Activated naive CD8-positive, alpha-beta T cell treated with anti-CD3 and anti-CD28 coated beads for 36 hours (primary cell): ENCODE measurements at regions not wholly inside any gene's neighbourhood (a gene's known extent, or its start where the extent isn't known, plus 50 kb on each side); places are given as distances from the start of the nearest gene placed in this dataset.

Experiments
- DNase-seq: peaks from one replicate; pipeline ENCODE4 v3.0.0; 2021
- H3K27ac Mint-ChIP-seq: one replicate; pipeline ENCODE4 v1.8.0; 2022; ENCODE audit warnings: mild to moderate bottlenecking, moderate library complexity, mixed read lengths
- H3K27me3 Mint-ChIP-seq: one replicate; pipeline ENCODE4 v1.8.0; 2022; ENCODE audit warnings: mild to moderate bottlenecking, mixed read lengths
- H3K36me3 Mint-ChIP-seq: one replicate; pipeline ENCODE4 v1.8.0; 2021; ENCODE audit warnings: mild to moderate bottlenecking, mixed read lengths
- H3K4me1 Mint-ChIP-seq: one replicate; pipeline ENCODE4 v1.8.0; 2021; ENCODE audit warnings: mixed read lengths
- H3K4me3 Mint-ChIP-seq: one replicate; pipeline ENCODE4 v1.8.0; 2022; ENCODE audit warnings: mild to moderate bottlenecking, moderate library complexity, mixed read lengths
- H3K9me3 Mint-ChIP-seq: one replicate; pipeline ENCODE4 v1.8.0; 2022; ENCODE audit warnings: mixed read lengths

- no peak overlapping the region for H3K4me3 Mint-ChIP-seq
- H3K4me1 Mint-ChIP-seq = no peaks in the 10 kb centered on the region
- no peaks in the 10 kb centered on the region for H3K36me3 Mint-ChIP-seq
- no peak for DNase-seq
- no peak overlapping the region for H3K27ac Mint-ChIP-seq
- H3K9me3 Mint-ChIP-seq = peaks cover 6% of the 10 kb centered on the region
- H3K27me3 Mint-ChIP-seq = no peaks in the 10 kb centered on the region
Observed at GRCh38 chr17:71055128-71055527, 885.8 kb downstream of the KCNJ2 start.

GRCh38 chr17:71057448-71057847, 888.1 kb downstream of the KCNJ2 start:
- Mint-ChIP-seq H3K9me3 (peaks cover 4% of the 10 kb centered on the region), H3K27me3 (no peaks in the 10 kb centered on the region), H3K4me3 (no peak overlapping the region), H3K27ac (no peak overlapping the region), H3K4me1 (no peaks in the 10 kb centered on the region), H3K36me3 (no peaks in the 10 kb centered on the region)
- DNase-seq = no peak

- no peak for DNase-seq
- Mint-ChIP-seq H3K4me1 (no peaks in the 10 kb centered on the region), H3K4me3 (no peak overlapping the region), H3K36me3 (no peaks in the 10 kb centered on the region), H3K27me3 (no peaks in the 10 kb centered on the region), H3K27ac (no peak overlapping the region), H3K9me3 (peaks cover 4% of the 10 kb centered on the region)
Observed at GRCh38 chr17:71057938-71058337, 888.6 kb downstream of the KCNJ2 start.

GRCh38 chr17:71063127-71063526, 893.8 kb downstream of the KCNJ2 start:
- no peak for DNase-seq
- peaks cover 2% of the 10 kb centered on the region for H3K9me3 Mint-ChIP-seq
- H3K27me3 Mint-ChIP-seq = no peaks in the 10 kb centered on the region
- H3K27ac Mint-ChIP-seq = no peak overlapping the region
- H3K4me1 Mint-ChIP-seq = no peaks in the 10 kb centered on the region
- H3K36me3 Mint-ChIP-seq = no peaks in the 10 kb centered on the region
- H3K4me3 Mint-ChIP-seq = no peak overlapping the region

- no peak overlapping the region for H3K27ac Mint-ChIP-seq
- H3K27me3 Mint-ChIP-seq = no peaks in the 10 kb centered on the region
- peaks cover 2% of the 10 kb centered on the region for H3K9me3 Mint-ChIP-seq
- H3K4me3 Mint-ChIP-seq = no peak overlapping the region
- H3K4me1 Mint-ChIP-seq = no peaks in the 10 kb centered on the region
- no peaks in the 10 kb centered on the region for H3K36me3 Mint-ChIP-seq
- no peak for DNase-seq
Observed at GRCh38 chr17:71063559-71063958, 894.2 kb downstream of the KCNJ2 start.

GRCh38 chr17:71067669-71068407, 898.5 kb downstream of the KCNJ2 start:
- H3K27me3 Mint-ChIP-seq = no peaks in the 10 kb centered on the region
- no peak overlapping the region for H3K27ac Mint-ChIP-seq
- DNase-seq = no peak
- no peaks in the 10 kb centered on the region for H3K4me1 Mint-ChIP-seq
- no peaks in the 10 kb centered on the region for H3K9me3 Mint-ChIP-seq
- H3K36me3 Mint-ChIP-seq = no peaks in the 10 kb centered on the region
- H3K4me3 Mint-ChIP-seq = no peak overlapping the region

GRCh38 chr17:71068408-71068750, 899.0 kb downstream of the KCNJ2 start:
- no peaks in the 10 kb centered on the region for H3K4me1 Mint-ChIP-seq
- H3K36me3 Mint-ChIP-seq = no peaks in the 10 kb centered on the region
- no peaks in the 10 kb centered on the region for H3K27me3 Mint-ChIP-seq
- no peak for DNase-seq
- H3K4me3 Mint-ChIP-seq = no peak overlapping the region
- no peak overlapping the region for H3K27ac Mint-ChIP-seq
- H3K9me3 Mint-ChIP-seq = no peaks in the 10 kb centered on the region

- no peak for DNase-seq
- no peaks in the 10 kb centered on the region for H3K27me3 Mint-ChIP-seq
- no peaks in the 10 kb centered on the region for H3K9me3 Mint-ChIP-seq
- no peaks in the 10 kb centered on the region for H3K4me1 Mint-ChIP-seq
- H3K27ac Mint-ChIP-seq = no peak overlapping the region
- no peak overlapping the region for H3K4me3 Mint-ChIP-seq
- H3K36me3 Mint-ChIP-seq = no peaks in the 10 kb centered on the region
Observed at GRCh38 chr17:71071041-71071440, 901.7 kb downstream of the KCNJ2 start.

GRCh38 chr17:71071837-71072236, 902.5 kb downstream of the KCNJ2 start:
- Mint-ChIP-seq H3K9me3 (no peaks in the 10 kb centered on the region), H3K36me3 (no peaks in the 10 kb centered on the region), H3K4me1 (no peaks in the 10 kb centered on the region)

GRCh38 chr17:71080937-71081336, 911.6 kb downstream of the KCNJ2 start:
- no peak overlapping the region for H3K4me3 Mint-ChIP-seq
- H3K27ac Mint-ChIP-seq = no peak overlapping the region

More at GRCh38 chr17:71071837-71072236, 902.5 kb downstream of the KCNJ2 start:
- Mint-ChIP-seq H3K4me3 (no peak overlapping the region), H3K27me3 (no peaks in the 10 kb centered on the region), H3K27ac (no peak overlapping the region)
- no peak for DNase-seq

GRCh38 chr17:71081666-71082065, 912.3 kb downstream of the KCNJ2 start:
- Mint-ChIP-seq H3K27ac (no peak overlapping the region), H3K9me3 (no peaks in the 10 kb centered on the region), H3K4me1 (no peaks in the 10 kb centered on the region), H3K36me3 (no peaks in the 10 kb centered on the region), H3K4me3 (no peak overlapping the region), H3K27me3 (no peaks in the 10 kb centered on the region)
- no peak for DNase-seq

More at GRCh38 chr17:71080937-71081336, 911.6 kb downstream of the KCNJ2 start:
- Mint-ChIP-seq H3K27me3 (no peaks in the 10 kb centered on the region), H3K9me3 (no peaks in the 10 kb centered on the region), H3K4me1 (no peaks in the 10 kb centered on the region), H3K36me3 (no peaks in the 10 kb centered on the region)
- DNase-seq = no peak

GRCh38 chr17:71084219-71084618, 914.9 kb downstream of the KCNJ2 start:
- Mint-ChIP-seq H3K9me3 (peaks cover 2% of the 10 kb centered on the region), H3K27ac (no peak overlapping the region), H3K36me3 (no peaks in the 10 kb centered on the region), H3K4me1 (no peaks in the 10 kb centered on the region), H3K4me3 (no peak overlapping the region), H3K27me3 (no peaks in the 10 kb centered on the region)
- no peak for DNase-seq

GRCh38 chr17:71084838-71085237, 915.5 kb downstream of the KCNJ2 start:
- Mint-ChIP-seq H3K27ac (no peak overlapping the region), H3K4me3 (no peak overlapping the region), H3K9me3 (peaks cover 2% of the 10 kb centered on the region), H3K36me3 (no peaks in the 10 kb centered on the region), H3K4me1 (no peaks in the 10 kb centered on the region), H3K27me3 (no peaks in the 10 kb centered on the region)
- no peak for DNase-seq

- no peaks in the 10 kb centered on the region for H3K27me3 Mint-ChIP-seq
- H3K4me1 Mint-ChIP-seq = no peaks in the 10 kb centered on the region
- no peak for DNase-seq
- peaks cover 2% of the 10 kb centered on the region for H3K9me3 Mint-ChIP-seq
- H3K27ac Mint-ChIP-seq = no peak overlapping the region
- no peak overlapping the region for H3K4me3 Mint-ChIP-seq
- no peaks in the 10 kb centered on the region for H3K36me3 Mint-ChIP-seq
Observed at GRCh38 chr17:71085238-71086033, 916.1 kb downstream of the KCNJ2 start.

GRCh38 chr17:71089431-71089830, 920.1 kb downstream of the KCNJ2 start:
- Mint-ChIP-seq H3K9me3 (peaks cover 2% of the 10 kb centered on the region), H3K4me3 (no peak overlapping the region), H3K36me3 (no peaks in the 10 kb centered on the region), H3K4me1 (no peaks in the 10 kb centered on the region), H3K27me3 (no peaks in the 10 kb centered on the region), H3K27ac (no peak overlapping the region)
- DNase-seq = no peak

GRCh38 chr17:71098071-71098470, 928.7 kb downstream of the KCNJ2 start:
- Mint-ChIP-seq H3K36me3 (no peaks in the 10 kb centered on the region), H3K27me3 (no peaks in the 10 kb centered on the region), H3K4me3 (no peak overlapping the region), H3K27ac (no peak overlapping the region), H3K9me3 (peaks cover 9% of the 10 kb centered on the region), H3K4me1 (no peaks in the 10 kb centered on the region)
- DNase-seq = no peak
